WTC11 (cell line): ENCODE measurements at regions not wholly inside any gene's neighbourhood (a gene's known extent, or its start where the extent isn't known, plus 50 kb on each side); places are given as distances from the start of the nearest gene placed in this dataset.

Experiments
- CREM ChIP-seq: sonication (generic); formaldehyde crosslinking; IDR thresholded peaks from 2 replicates; pipeline ENCODE4 v1.8.1; 2022; ENCODE audit warnings: mild to moderate bottlenecking, missing genetic modification reagents, moderate library complexity
- TF ChIP-seq, protein P1 (sequence below): sonication (generic); formaldehyde crosslinking; conservative IDR thresholded peaks from 2 replicates; pipeline ENCODE4 v1.8.1; 2022; ENCODE audit warnings: mild to moderate bottlenecking, missing genetic modification reagents
- TF ChIP-seq, protein P2 (sequence below): fragments of 200-600 bp; IDR thresholded peaks from 2 replicates; pipeline ENCODE4 v1.8.0; 2022; ENCODE audit warnings: antibody characterized with exemption
- TF ChIP-seq, protein P3 (sequence below): sonication (generic); formaldehyde crosslinking; IDR thresholded peaks from 2 replicates; pipeline ENCODE4 v1.8.0; 2022; ENCODE audit warnings: mild to moderate bottlenecking, missing genetic modification reagents
- TF ChIP-seq, protein P4 (sequence below): sonication (generic); formaldehyde crosslinking; IDR thresholded peaks from 2 replicates; pipeline ENCODE4 v1.8.1; 2023; ENCODE audit warnings: mild to moderate bottlenecking, moderate library complexity, missing genetic modification reagents
- TF ChIP-seq, protein P5 (sequence below): sonication (generic); formaldehyde crosslinking; IDR thresholded peaks from 2 replicates; pipeline ENCODE4 v1.8.1; 2023; ENCODE audit warnings: mild to moderate bottlenecking, missing genetic modification reagents, borderline replicate concordance

DNA sequence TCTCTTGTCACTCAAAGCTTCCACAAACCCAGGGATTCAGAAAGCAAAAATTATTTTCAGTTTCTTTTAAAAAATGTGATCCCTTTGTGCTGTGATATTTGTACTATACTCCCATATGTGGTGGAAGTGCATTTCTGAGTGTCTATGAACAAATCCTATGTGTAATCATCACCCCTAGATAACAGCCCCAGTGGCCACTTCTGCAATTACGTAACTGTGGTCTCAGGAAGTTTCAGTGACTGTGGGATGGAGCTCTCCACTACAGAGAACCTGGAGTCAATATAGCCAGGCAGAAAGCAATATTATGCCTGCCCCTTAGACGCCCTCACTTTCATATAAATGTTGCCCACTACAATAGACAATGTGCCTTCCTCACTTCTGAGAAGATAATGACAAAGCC is 1101.7 kb upstream of the GHITM start:
- TF ChIP-seq, protein P1, sequence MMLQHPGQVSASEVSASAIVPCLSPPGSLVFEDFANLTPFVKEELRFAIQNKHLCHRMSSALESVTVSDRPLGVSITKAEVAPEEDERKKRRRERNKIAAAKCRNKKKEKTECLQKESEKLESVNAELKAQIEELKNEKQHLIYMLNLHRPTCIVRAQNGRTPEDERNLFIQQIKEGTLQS: no peak
- TF ChIP-seq, protein P2, sequence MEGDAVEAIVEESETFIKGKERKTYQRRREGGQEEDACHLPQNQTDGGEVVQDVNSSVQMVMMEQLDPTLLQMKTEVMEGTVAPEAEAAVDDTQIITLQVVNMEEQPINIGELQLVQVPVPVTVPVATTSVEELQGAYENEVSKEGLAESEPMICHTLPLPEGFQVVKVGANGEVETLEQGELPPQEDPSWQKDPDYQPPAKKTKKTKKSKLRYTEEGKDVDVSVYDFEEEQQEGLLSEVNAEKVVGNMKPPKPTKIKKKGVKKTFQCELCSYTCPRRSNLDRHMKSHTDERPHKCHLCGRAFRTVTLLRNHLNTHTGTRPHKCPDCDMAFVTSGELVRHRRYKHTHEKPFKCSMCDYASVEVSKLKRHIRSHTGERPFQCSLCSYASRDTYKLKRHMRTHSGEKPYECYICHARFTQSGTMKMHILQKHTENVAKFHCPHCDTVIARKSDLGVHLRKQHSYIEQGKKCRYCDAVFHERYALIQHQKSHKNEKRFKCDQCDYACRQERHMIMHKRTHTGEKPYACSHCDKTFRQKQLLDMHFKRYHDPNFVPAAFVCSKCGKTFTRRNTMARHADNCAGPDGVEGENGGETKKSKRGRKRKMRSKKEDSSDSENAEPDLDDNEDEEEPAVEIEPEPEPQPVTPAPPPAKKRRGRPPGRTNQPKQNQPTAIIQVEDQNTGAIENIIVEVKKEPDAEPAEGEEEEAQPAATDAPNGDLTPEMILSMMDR: no peak
- TF ChIP-seq CREM: no peak
- TF ChIP-seq, protein P3, sequence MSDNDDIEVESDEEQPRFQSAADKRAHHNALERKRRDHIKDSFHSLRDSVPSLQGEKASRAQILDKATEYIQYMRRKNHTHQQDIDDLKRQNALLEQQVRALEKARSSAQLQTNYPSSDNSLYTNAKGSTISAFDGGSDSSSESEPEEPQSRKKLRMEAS (CRISPR knock-in tag): no peak
- TF ChIP-seq, protein P4, sequence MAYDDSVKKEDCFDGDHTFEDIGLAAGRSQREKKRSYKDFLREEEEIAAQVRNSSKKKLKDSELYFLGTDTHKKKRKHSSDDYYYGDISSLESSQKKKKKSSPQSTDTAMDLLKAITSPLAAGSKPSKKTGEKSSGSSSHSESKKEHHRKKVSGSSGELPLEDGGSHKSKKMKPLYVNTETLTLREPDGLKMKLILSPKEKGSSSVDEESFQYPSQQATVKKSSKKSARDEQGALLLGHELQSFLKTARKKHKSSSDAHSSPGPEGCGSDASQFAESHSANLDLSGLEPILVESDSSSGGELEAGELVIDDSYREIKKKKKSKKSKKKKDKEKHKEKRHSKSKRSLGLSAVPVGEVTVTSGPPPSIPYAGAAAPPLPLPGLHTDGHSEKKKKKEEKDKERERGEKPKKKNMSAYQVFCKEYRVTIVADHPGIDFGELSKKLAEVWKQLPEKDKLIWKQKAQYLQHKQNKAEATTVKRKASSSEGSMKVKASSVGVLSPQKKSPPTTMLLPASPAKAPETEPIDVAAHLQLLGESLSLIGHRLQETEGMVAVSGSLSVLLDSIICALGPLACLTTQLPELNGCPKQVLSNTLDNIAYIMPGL (CRISPR knock-in tag): no peak
- TF ChIP-seq, protein P5, sequence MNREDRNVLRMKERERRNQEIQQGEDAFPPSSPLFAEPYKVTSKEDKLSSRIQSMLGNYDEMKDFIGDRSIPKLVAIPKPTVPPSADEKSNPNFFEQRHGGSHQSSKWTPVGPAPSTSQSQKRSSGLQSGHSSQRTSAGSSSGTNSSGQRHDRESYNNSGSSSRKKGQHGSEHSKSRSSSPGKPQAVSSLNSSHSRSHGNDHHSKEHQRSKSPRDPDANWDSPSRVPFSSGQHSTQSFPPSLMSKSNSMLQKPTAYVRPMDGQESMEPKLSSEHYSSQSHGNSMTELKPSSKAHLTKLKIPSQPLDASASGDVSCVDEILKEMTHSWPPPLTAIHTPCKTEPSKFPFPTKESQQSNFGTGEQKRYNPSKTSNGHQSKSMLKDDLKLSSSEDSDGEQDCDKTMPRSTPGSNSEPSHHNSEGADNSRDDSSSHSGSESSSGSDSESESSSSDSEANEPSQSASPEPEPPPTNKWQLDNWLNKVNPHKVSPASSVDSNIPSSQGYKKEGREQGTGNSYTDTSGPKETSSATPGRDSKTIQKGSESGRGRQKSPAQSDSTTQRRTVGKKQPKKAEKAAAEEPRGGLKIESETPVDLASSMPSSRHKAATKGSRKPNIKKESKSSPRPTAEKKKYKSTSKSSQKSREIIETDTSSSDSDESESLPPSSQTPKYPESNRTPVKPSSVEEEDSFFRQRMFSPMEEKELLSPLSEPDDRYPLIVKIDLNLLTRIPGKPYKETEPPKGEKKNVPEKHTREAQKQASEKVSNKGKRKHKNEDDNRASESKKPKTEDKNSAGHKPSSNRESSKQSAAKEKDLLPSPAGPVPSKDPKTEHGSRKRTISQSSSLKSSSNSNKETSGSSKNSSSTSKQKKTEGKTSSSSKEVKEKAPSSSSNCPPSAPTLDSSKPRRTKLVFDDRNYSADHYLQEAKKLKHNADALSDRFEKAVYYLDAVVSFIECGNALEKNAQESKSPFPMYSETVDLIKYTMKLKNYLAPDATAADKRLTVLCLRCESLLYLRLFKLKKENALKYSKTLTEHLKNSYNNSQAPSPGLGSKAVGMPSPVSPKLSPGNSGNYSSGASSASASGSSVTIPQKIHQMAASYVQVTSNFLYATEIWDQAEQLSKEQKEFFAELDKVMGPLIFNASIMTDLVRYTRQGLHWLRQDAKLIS (CRISPR knock-in tag): no peak
